NCI-H748 (cell line): ENCODE measurements at regions not wholly inside any gene's neighbourhood (a gene's known extent, or its start where the extent isn't known, plus 50 kb on each side); places are given as distances from the start of the nearest gene placed in this dataset.

ENCODE experiments used
- DNase-seq: peaks from one replicate; lab custom pipeline; 2025; ENCODE audit not compliant: unreplicated experiment; lab: John Stamatoyannopoulos, UW

- DNase-seq, result no peak
Observed at GRCh38 chr4:11620861-11621260, 192.2 kb upstream of the HS3ST1 start.

GRCh38 chr4:11618666-11619282, 190.1 kb upstream of the HS3ST1 start:
- no peak for DNase-seq

- DNase-seq, result no peak
Observed at GRCh38 chr4:11616856-11617255, 188.2 kb upstream of the HS3ST1 start.

GRCh38 chr4:11615601-11616000, 186.9 kb upstream of the HS3ST1 start:
- DNase-seq, result no peak

GRCh38 chr4:11614426-11614825, 185.7 kb upstream of the HS3ST1 start:
- no peak for DNase-seq

GRCh38 chr4:11611868-11612267, 183.2 kb upstream of the HS3ST1 start:
- no peak for DNase-seq

- DNase-seq, result no peak
Observed at GRCh38 chr4:11609751-11610150, 181.1 kb upstream of the HS3ST1 start.

- no peak for DNase-seq
Observed at GRCh38 chr4:11608992-11609391, 180.3 kb upstream of the HS3ST1 start.

GRCh38 chr4:11606078-11606477, 177.4 kb upstream of the HS3ST1 start:
- no peak for DNase-seq

GRCh38 chr4:11605597-11605996, 176.9 kb upstream of the HS3ST1 start:
- DNase-seq, result no peak

- DNase-seq, result no peak
Observed at GRCh38 chr4:11604821-11605220, 176.1 kb upstream of the HS3ST1 start.

- no peak for DNase-seq
Observed at GRCh38 chr4:11603591-11604194, 175.0 kb upstream of the HS3ST1 start.

- no peak for DNase-seq
Observed at GRCh38 chr4:11602606-11603340, 174.1 kb upstream of the HS3ST1 start.

- no peak for DNase-seq
Observed at GRCh38 chr4:11599064-11599463, 170.4 kb upstream of the HS3ST1 start.

- no peak for DNase-seq
Observed at GRCh38 chr4:11598591-11598990, 169.9 kb upstream of the HS3ST1 start.

- DNase-seq, result peak; percentile 93
Observed at GRCh38 chr4:11597506-11597905, 168.8 kb upstream of the HS3ST1 start.

- DNase-seq, result peak; percentile 56
Observed at GRCh38 chr4:11596989-11597388, 168.3 kb upstream of the HS3ST1 start.

GRCh38 chr4:11593576-11594116, 165.0 kb upstream of the HS3ST1 start:
- DNase-seq, result peak; percentile 78

- no peak for DNase-seq
Observed at GRCh38 chr4:11592276-11592675, 163.6 kb upstream of the HS3ST1 start.

GRCh38 chr4:11590132-11590531, 161.4 kb upstream of the HS3ST1 start:
- DNase-seq, result no peak

GRCh38 chr4:11589676-11590075, 161.0 kb upstream of the HS3ST1 start:
- no peak for DNase-seq

GRCh38 chr4:11587797-11588196, 159.1 kb upstream of the HS3ST1 start:
- DNase-seq, result no peak
